HL-60 (cell line): ENCODE measurements at regions not wholly inside any gene's neighbourhood (a gene's known extent, or its start where the extent isn't known, plus 50 kb on each side); places are given as distances from the start of the nearest gene placed in this dataset.

Experiments
- DNase-seq, 2 experiments: peaks; one replicate each; pipeline ENCODE4 v3.0.0-alpha.2; 2010 to 2020; ENCODE audit warnings: low read depth in 1 of 2, low spot score in 1 of 2
- H3K27ac ChIP-seq: fragments of 250-450 bp; sonication (Bioruptor Pico); replicated peaks from 2 replicates; pipeline ENCODE4 v1.5.1; 2020; ENCODE audit warnings: mild to moderate bottlenecking, moderate library complexity
- H3K27me3 ChIP-seq: fragments of 250-450 bp; sonication (Bioruptor Pico); 2 replicates; pipeline ENCODE4 v1.5.1; 2021; ENCODE audit warnings: mild to moderate bottlenecking, moderate library complexity; ENCODE audit not compliant: insufficient read depth, poor library complexity, severe bottlenecking
- H3K4me3 ChIP-seq: replicated peaks from 2 replicates; pipeline ENCODE4 v1.5.1; 2011; ENCODE audit warnings: mild to moderate bottlenecking, control low read depth, low read length; ENCODE audit not compliant: insufficient read depth
- GABPA ChIP-seq: IDR thresholded peaks from 2 replicates; pipeline ENCODE4 v1.6.1; 2012; ENCODE audit warnings: low read depth
- POLR2AphosphoS5 ChIP-seq: IDR thresholded peaks from 2 replicates; pipeline ENCODE4 v1.6.1; 2012; ENCODE audit warnings: low read depth
- SPI1 ChIP-seq: IDR thresholded peaks from 2 replicates; pipeline ENCODE4 v1.6.1; 2012; ENCODE audit warnings: low read depth, mild to moderate bottlenecking, borderline replicate concordance
- TF ChIP-seq, protein P1 (sequence below): IDR thresholded peaks from one replicate; pipeline ENCODE4 v1.5.1; 2011; ENCODE audit warnings: low read length, control low read depth, inconsistent platforms; ENCODE audit not compliant: insufficient read depth
- TF ChIP-seq, protein P2 (sequence below): IDR thresholded peaks from 2 replicates; pipeline ENCODE4 v1.6.1; 2012; ENCODE audit warnings: low read depth; ENCODE audit not compliant: insufficient replicate concordance

DNA sequence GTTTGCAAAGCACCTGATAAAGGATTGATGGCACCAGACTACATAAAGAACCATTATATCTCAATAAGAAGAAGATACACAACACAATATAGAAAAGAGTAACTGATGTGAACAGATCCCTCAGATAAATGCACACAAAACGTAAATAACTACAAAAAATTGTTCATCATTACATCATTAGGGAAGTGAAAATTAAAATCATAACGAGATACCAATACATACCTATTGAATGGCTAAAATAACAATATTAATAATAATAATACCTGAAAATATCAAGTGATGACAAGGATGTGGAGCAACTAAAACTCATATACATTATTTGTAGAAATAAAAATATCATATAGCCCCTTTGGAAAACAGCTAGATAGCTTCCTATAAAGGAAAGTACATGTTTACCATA is 469.5 kb downstream of the DMRTA1 start:
- Histone ChIP-seq H3K27me3 (no peaks in the 10 kb centered on the region), H3K4me3 (no peak overlapping the region), H3K27ac (no peak overlapping the region)
- TF ChIP-seq, protein P1, sequence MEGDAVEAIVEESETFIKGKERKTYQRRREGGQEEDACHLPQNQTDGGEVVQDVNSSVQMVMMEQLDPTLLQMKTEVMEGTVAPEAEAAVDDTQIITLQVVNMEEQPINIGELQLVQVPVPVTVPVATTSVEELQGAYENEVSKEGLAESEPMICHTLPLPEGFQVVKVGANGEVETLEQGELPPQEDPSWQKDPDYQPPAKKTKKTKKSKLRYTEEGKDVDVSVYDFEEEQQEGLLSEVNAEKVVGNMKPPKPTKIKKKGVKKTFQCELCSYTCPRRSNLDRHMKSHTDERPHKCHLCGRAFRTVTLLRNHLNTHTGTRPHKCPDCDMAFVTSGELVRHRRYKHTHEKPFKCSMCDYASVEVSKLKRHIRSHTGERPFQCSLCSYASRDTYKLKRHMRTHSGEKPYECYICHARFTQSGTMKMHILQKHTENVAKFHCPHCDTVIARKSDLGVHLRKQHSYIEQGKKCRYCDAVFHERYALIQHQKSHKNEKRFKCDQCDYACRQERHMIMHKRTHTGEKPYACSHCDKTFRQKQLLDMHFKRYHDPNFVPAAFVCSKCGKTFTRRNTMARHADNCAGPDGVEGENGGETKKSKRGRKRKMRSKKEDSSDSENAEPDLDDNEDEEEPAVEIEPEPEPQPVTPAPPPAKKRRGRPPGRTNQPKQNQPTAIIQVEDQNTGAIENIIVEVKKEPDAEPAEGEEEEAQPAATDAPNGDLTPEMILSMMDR = no peak
- TF ChIP-seq, protein P2, sequence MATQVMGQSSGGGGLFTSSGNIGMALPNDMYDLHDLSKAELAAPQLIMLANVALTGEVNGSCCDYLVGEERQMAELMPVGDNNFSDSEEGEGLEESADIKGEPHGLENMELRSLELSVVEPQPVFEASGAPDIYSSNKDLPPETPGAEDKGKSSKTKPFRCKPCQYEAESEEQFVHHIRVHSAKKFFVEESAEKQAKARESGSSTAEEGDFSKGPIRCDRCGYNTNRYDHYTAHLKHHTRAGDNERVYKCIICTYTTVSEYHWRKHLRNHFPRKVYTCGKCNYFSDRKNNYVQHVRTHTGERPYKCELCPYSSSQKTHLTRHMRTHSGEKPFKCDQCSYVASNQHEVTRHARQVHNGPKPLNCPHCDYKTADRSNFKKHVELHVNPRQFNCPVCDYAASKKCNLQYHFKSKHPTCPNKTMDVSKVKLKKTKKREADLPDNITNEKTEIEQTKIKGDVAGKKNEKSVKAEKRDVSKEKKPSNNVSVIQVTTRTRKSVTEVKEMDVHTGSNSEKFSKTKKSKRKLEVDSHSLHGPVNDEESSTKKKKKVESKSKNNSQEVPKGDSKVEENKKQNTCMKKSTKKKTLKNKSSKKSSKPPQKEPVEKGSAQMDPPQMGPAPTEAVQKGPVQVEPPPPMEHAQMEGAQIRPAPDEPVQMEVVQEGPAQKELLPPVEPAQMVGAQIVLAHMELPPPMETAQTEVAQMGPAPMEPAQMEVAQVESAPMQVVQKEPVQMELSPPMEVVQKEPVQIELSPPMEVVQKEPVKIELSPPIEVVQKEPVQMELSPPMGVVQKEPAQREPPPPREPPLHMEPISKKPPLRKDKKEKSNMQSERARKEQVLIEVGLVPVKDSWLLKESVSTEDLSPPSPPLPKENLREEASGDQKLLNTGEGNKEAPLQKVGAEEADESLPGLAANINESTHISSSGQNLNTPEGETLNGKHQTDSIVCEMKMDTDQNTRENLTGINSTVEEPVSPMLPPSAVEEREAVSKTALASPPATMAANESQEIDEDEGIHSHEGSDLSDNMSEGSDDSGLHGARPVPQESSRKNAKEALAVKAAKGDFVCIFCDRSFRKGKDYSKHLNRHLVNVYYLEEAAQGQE = no peak
- TF ChIP-seq POLR2AphosphoS5 (no peak), GABPA (no peak)
- no peak for DNase-seq

DNA sequence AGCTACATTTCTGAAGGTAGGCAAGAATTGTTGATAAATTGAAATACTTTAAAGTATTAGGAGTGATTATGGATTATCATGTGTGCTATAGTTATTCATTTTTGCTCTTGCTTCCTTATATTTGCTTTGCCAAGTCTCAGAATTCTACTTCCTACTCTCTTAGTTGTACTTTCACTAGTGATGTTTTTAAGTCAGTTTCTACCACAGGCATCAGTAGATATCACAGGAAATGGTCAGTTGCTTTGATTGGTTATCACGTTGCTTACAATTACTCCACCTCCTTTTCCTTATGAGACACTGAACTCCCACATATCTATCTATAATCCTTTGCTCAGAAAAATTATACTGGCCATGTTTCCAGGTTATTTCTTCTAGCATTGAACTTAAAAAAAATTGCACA is 472.8 kb downstream of the DMRTA1 start:
- Histone ChIP-seq H3K27ac (no peak overlapping the region), H3K27me3 (no peaks in the 10 kb centered on the region)
- TF ChIP-seq POLR2AphosphoS5 = no peak
- TF ChIP-seq GABPA = no peak
- TF ChIP-seq, protein P1 = no peak
- no peak for TF ChIP-seq SPI1
- TF ChIP-seq, protein P2 = no peak

DNA sequence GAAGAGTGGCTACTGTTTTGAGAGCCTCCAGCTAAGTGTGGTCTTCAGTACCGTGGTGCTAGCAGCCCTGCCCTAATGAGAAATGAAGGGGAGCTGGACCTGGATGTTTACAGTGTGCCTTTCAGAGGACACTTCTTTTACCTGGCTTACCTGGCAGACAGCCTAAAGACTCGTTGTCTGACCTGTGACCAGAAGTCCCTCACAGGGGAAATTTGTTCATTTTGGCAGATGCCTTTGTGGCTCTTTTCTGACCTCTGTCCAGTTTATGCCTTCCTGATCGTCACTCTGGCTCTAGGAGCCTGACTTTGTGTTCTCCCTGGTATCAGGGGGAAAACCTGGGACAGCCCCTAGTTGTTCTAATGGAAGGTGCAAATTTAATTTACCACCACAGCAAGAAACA is 475.1 kb downstream of the DMRTA1 start:
- TF ChIP-seq SPI1 = no peak
- TF ChIP-seq POLR2AphosphoS5 = no peak
- TF ChIP-seq, protein P1 = no peak
- no peak for TF ChIP-seq GABPA
- TF ChIP-seq, protein P2 = no peak

More for the DNA sequence above, 472.8 kb downstream of the DMRTA1 start:
- H3K4me3 ChIP-seq = no peak overlapping the region
- DNase-seq = no peak

More for the DNA sequence above, 475.1 kb downstream of the DMRTA1 start:
- H3K27me3 ChIP-seq = no peaks in the 10 kb centered on the region
- H3K4me3 ChIP-seq = no peak overlapping the region
- H3K27ac ChIP-seq = no peak overlapping the region
- no peak for DNase-seq
